H1 (cell line): ENCODE measurements at regions not wholly inside any gene's neighbourhood (a gene's known extent, or its start where the extent isn't known, plus 50 kb on each side); places are given as distances from the start of the nearest gene placed in this dataset.

Experiments used
- ATF3 ChIP-seq: IDR thresholded peaks from 2 replicates; pipeline ENCODE4 v1.6.1; 2011; ENCODE audit warnings: low read depth, mild to moderate bottlenecking, low read length; ENCODE audit not compliant: insufficient read depth
- CHD1 ChIP-seq: IDR thresholded peaks from 2 replicates; pipeline ENCODE4 v1.6.1; 2012; ENCODE audit warnings: low read depth, low read length, improper control_type of control experiment
- CHD7 ChIP-seq: fragments of 300-600 bp; sonication (generic); IDR thresholded peaks from 2 replicates; pipeline ENCODE4 v1.7.1; 2012; ENCODE audit warnings: low read length, moderate library complexity, mild to moderate bottlenecking, inconsistent platforms; ENCODE audit not compliant: insufficient replicate concordance
- FOSL1 ChIP-seq: IDR thresholded peaks from 2 replicates; pipeline ENCODE4 v1.6.1; 2011; ENCODE audit warnings: mild to moderate bottlenecking, low read depth, low read length, moderate library complexity; ENCODE audit not compliant: insufficient read depth
- KDM4A ChIP-seq: IDR thresholded peaks from one replicate; pipeline ENCODE4 v1.7.1; 2012; ENCODE audit warnings: low read depth, mild to moderate bottlenecking, moderate library complexity, low read length, inconsistent platforms; ENCODE audit not compliant: severe bottlenecking
- NRF1 ChIP-seq: IDR thresholded peaks from 2 replicates; pipeline ENCODE4 v1.6.1; 2011; ENCODE audit warnings: mild to moderate bottlenecking, low read depth, low read length, improper control_type of control experiment
- POLR2AphosphoS5 ChIP-seq: IDR thresholded peaks from 2 replicates; pipeline ENCODE4 v1.6.1; 2011; ENCODE audit warnings: low read depth, low read length
- RAD21 ChIP-seq, 2 experiments: IDR thresholded peaks in 1 of 2; conservative IDR thresholded peaks in 1 of 2; 2 replicates each; pipeline ENCODE4 v1.6.1; 2011; ENCODE audit warnings: low read depth in 2 of 2, low read length in 2 of 2, improper control_type of control experiment in 1 of 2, inconsistent platforms in 1 of 2, mild to moderate bottlenecking in 1 of 2, moderate library complexity in 1 of 2

- no peak for TF ChIP-seq RAD21 (IDR thresholded peaks at IDR 0.05 in 1 of 2, conservative IDR thresholded peaks at IDR 0.05 in 1 of 2; ENCODE audit: low read depth in 2 of 2, low read length in 2 of 2)
- no peak for TF ChIP-seq FOSL1
- no peak for TF ChIP-seq POLR2AphosphoS5
- no peak for TF ChIP-seq NRF1
- no peak for TF ChIP-seq ATF3
- TF ChIP-seq CHD7: no peak
- no peak for TF ChIP-seq CHD1
- TF ChIP-seq KDM4A: no peak
- TF ChIP-seq, all 59 proteins: peak for 0
Observed at GRCh38 chr15:35991386-35991785, 445.4 kb upstream of the DPH6 start (continued).
